ENCODE measurements at regions not wholly inside any gene's neighbourhood (a gene's known extent, or its start where the extent isn't known, plus 50 kb on each side); places are given as distances from the start of the nearest gene placed in this dataset.

GRCh38 chr10:6973899-6974298 is 393.8 kb upstream of the PRKCQ start:
- H3K9ac ChIP-seq (ENCODE audit: extremely low read depth, insufficient read length, low read length) = no peak overlapping the region
- H2BK12ac ChIP-seq (ENCODE audit: insufficient read length, low read depth, low read length) = no peak overlapping the region
- no peak overlapping the region for H2BK20ac ChIP-seq (ENCODE audit: low read depth, low read length, poor library complexity, severe bottlenecking)
- no peak overlapping the region for H4K5ac ChIP-seq (ENCODE audit: insufficient read length, low read depth, low read length)
- no peak overlapping the region for H4K8ac ChIP-seq (replicated peaks; ENCODE audit: insufficient read length, low read depth, low read length)
- no peaks in the 10 kb centered on the region for H3K4me1 ChIP-seq (ENCODE audit: insufficient read depth, low read length)
- H4K20me1 ChIP-seq (ENCODE audit: control insufficient read depth, insufficient read depth, insufficient read length) = no peaks in the 10 kb centered on the region
- H3K4ac ChIP-seq (ENCODE audit: low read depth, low read length) = no peak overlapping the region
- H3K79me1 ChIP-seq (ENCODE audit: insufficient read depth, low read depth, low read length, poor library complexity, severe bottlenecking) = no peaks in the 10 kb centered on the region
- H3K27ac ChIP-seq (ENCODE audit: insufficient read length, low read depth, low read length) = no peak overlapping the region
- H3K27me3 Mint-ChIP-seq (ENCODE audit: low read depth) = peaks cover 3% of the 10 kb centered on the region
- no peaks in the 10 kb centered on the region; a peak in 1 of 7 replicates for H3K36me3 Mint-ChIP-seq (ENCODE audit: insufficient read depth in 1 of 3, low read depth in 3 of 3)
- no peaks in the 10 kb centered on the region for H3K79me2 ChIP-seq (ENCODE audit: insufficient read depth, low read length)
- no CpG with 5 or more reads among the region's 7 CpGs for WGBS (ENCODE audit: extremely low coverage, insufficient read length, low lambda C conversion rate)
- H2AFZ ChIP-seq (ENCODE audit: low read length) = no peak overlapping the region
- H3K27ac Mint-ChIP-seq = no peak overlapping the region
- no peaks in the 10 kb centered on the region for H3K27me3 ChIP-seq (ENCODE audit: insufficient read depth, low read length)
- H3K4me3 Mint-ChIP-seq = no peak overlapping the region
- H3K9me3 ChIP-seq (ENCODE audit: control insufficient read depth, low read depth, low read length) = no peaks in the 10 kb centered on the region
- no peak overlapping the region for H3K4me2 ChIP-seq (ENCODE audit: insufficient read depth, insufficient read length, low read length)
- H2BK5ac ChIP-seq (ENCODE audit: insufficient read length, low read length) = no peak overlapping the region
- no peak overlapping the region for H3K18ac ChIP-seq (ENCODE audit: insufficient read length, low read depth, low read length)
- peaks cover 8 to 10% of the 10 kb centered on the region in 2 experiments for H3K4me1 Mint-ChIP-seq
- no peak overlapping the region for H3K14ac ChIP-seq (ENCODE audit: insufficient read depth, low read length)
- H2BK15ac ChIP-seq (ENCODE audit: low read depth, low read length) = no peak overlapping the region
- no peak overlapping the region for H3K56ac ChIP-seq (ENCODE audit: insufficient read length, low read depth, low read length)
- no peak overlapping the region for H3K23ac ChIP-seq (ENCODE audit: insufficient read length, low read depth, low read length)
- H3K9me3 Mint-ChIP-seq = no peaks in the 10 kb centered on the region
- no peaks in the 10 kb centered on the region for H3K23me2 ChIP-seq (ENCODE audit: insufficient read length, low read depth, low read length, poor library complexity, severe bottlenecking)
- no peak overlapping the region for H2BK120ac ChIP-seq (ENCODE audit: low read depth, low read length, poor library complexity, severe bottlenecking)
- DNase-seq = no peak
- no peak for TF ChIP-seq CTCF (conservative IDR thresholded peaks at IDR 0.05)
- no peak overlapping the region for H3T11ph ChIP-seq (ENCODE audit: low read length)
- no peak overlapping the region for H2AK5ac ChIP-seq (ENCODE audit: insufficient read length, low read length)
- H4K91ac ChIP-seq (ENCODE audit: insufficient read length, low read depth, low read length) = no peak overlapping the region

Data from H9 (cell line).